ENCODE measurements at regions not wholly inside any gene's neighbourhood (a gene's known extent, or its start where the extent isn't known, plus 50 kb on each side); places are given as distances from the start of the nearest gene placed in this dataset.

GRCh38 chr9:109860521-109860920 lies 80.5 kb downstream of the PALM2AKAP2 start:
- no peaks in the 10 kb centered on the region for H3K9me3 Mint-ChIP-seq
- DNase-seq = no peak
- H3K36me3 Mint-ChIP-seq (ENCODE audit: low read depth) = no peaks in the 10 kb centered on the region
- H3K4me3 Mint-ChIP-seq = no peak overlapping the region
- no peaks in the 10 kb centered on the region for H3K27me3 Mint-ChIP-seq (ENCODE audit: insufficient read depth)
- no peak for TF ChIP-seq CTCF (IDR thresholded peaks at IDR 0.05)
- H3K4me1 Mint-ChIP-seq (ENCODE audit: low read depth) = peaks cover 12% of the 10 kb centered on the region
- H3K27ac Mint-ChIP-seq = no peak overlapping the region

- no peak for TF ChIP-seq CTCF (IDR thresholded peaks at IDR 0.05)
- no peaks in the 10 kb centered on the region for H3K27me3 Mint-ChIP-seq (ENCODE audit: insufficient read depth)
- H3K9me3 Mint-ChIP-seq = no peaks in the 10 kb centered on the region
- H3K4me1 Mint-ChIP-seq (ENCODE audit: low read depth) = peaks cover 11% of the 10 kb centered on the region
- H3K36me3 Mint-ChIP-seq (ENCODE audit: low read depth) = no peaks in the 10 kb centered on the region
- H3K27ac Mint-ChIP-seq = no peak overlapping the region
- no peak for DNase-seq
- H3K4me3 Mint-ChIP-seq = no peak overlapping the region
Measured at GRCh38 chr9:109861499-109861898, 81.5 kb downstream of the PALM2AKAP2 start.

- Mint-ChIP-seq H3K9me3 (no peaks in the 10 kb centered on the region), H3K4me3 (no peak overlapping the region), H3K4me1 (ENCODE audit: low read depth) (peaks cover 7% of the 10 kb centered on the region), H3K27ac (no peak overlapping the region), H3K27me3 (ENCODE audit: insufficient read depth) (no peaks in the 10 kb centered on the region), H3K36me3 (ENCODE audit: low read depth) (no peaks in the 10 kb centered on the region)
- no peak for TF ChIP-seq CTCF (IDR thresholded peaks at IDR 0.05)
- no peak for DNase-seq
Measured at GRCh38 chr9:109861918-109862317, 81.9 kb downstream of the PALM2AKAP2 start.

GRCh38 chr9:109862452-109862851 lies 82.5 kb downstream of the PALM2AKAP2 start:
- H3K4me3 Mint-ChIP-seq = no peak overlapping the region
- peaks cover 2% of the 10 kb centered on the region; the same call in 1 of the 2 replicates for H3K4me1 Mint-ChIP-seq (ENCODE audit: low read depth)
- H3K36me3 Mint-ChIP-seq (ENCODE audit: low read depth) = no peaks in the 10 kb centered on the region
- H3K27ac Mint-ChIP-seq = no peak overlapping the region
- TF ChIP-seq CTCF (IDR thresholded peaks at IDR 0.05) = peak; percentile 48
- H3K9me3 Mint-ChIP-seq = no peaks in the 10 kb centered on the region
- H3K27me3 Mint-ChIP-seq (ENCODE audit: insufficient read depth) = no peaks in the 10 kb centered on the region
- DNase-seq = no peak

GRCh38 chr9:109863961-109864360 lies 84.0 kb downstream of the PALM2AKAP2 start:
- Mint-ChIP-seq H3K4me3 (no peak overlapping the region), H3K27ac (no peak overlapping the region), H3K36me3 (ENCODE audit: low read depth) (no peaks in the 10 kb centered on the region), H3K4me1 (ENCODE audit: low read depth) (peaks cover 8% of the 10 kb centered on the region; the same call in 1 of the 2 replicates), H3K27me3 (ENCODE audit: insufficient read depth) (no peaks in the 10 kb centered on the region), H3K9me3 (no peaks in the 10 kb centered on the region)
- no peak for DNase-seq
- TF ChIP-seq CTCF (IDR thresholded peaks at IDR 0.05) = no peak

- TF ChIP-seq CTCF (IDR thresholded peaks at IDR 0.05) = no peak
- no peaks in the 10 kb centered on the region for H3K9me3 Mint-ChIP-seq
- peaks cover 8% of the 10 kb centered on the region; the same call in 1 of the 2 replicates for H3K4me1 Mint-ChIP-seq (ENCODE audit: low read depth)
- peak; percentile 10 for DNase-seq
- H3K4me3 Mint-ChIP-seq = no peak overlapping the region
- no peak overlapping the region for H3K27ac Mint-ChIP-seq
- no peaks in the 10 kb centered on the region for H3K27me3 Mint-ChIP-seq (ENCODE audit: insufficient read depth)
- no peaks in the 10 kb centered on the region for H3K36me3 Mint-ChIP-seq (ENCODE audit: low read depth)
Measured at GRCh38 chr9:109865521-109865920, 85.5 kb downstream of the PALM2AKAP2 start.

Data from HFFc6 (cell line).